ENCODE measurements at regions not wholly inside any gene's neighbourhood (a gene's known extent, or its start where the extent isn't known, plus 50 kb on each side); places are given as distances from the start of the nearest gene placed in this dataset.

DNA sequence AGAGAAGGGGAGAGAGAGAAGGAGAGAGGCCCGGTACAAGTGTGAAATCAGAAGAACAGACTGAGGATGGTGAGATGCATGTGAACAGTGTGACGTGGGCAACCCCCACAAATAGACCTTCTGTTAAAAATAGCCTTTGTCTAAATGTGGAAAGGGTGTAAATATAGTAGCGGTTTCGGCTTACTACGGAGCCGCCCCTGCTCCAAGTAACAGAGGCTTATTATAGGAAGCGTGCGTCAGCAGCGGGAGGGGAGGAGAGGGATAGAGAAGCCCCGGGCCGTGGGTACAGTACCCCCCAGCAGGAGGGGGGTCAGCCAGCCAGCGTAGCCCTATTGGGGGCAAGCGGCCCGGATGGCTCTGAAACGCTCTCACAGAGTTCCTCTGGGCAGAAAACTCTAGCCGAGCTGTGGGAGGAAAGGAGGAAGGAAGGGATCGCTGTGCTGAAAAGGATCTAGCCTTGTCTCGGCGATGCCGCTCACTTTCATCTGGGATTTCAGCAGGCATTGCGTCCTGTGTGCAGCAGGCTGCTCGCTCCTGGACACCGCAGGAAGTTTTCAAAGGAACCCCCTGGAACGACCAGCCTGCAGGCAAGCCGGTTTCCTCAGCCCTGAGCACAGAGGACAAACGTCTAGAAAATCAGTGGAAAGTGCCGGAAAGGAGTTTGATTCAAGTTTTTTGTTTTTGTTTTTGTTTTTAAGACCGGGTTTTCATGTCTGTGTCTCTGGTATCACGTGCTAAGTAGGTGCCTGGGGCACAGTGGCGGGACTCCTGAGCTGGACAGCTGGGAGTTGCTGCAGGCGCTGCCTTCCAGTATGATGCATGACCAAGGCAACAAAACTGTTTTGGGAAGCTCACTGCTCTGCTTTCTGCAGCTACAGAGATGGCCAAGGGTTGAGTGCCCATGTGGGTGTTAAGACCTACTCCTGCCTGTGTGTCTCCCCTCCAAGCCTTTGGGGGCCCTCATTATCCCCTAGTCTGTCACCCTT lies 146.6 kb downstream of the SEC61B start:
- DNase-seq: no peak

DNA sequence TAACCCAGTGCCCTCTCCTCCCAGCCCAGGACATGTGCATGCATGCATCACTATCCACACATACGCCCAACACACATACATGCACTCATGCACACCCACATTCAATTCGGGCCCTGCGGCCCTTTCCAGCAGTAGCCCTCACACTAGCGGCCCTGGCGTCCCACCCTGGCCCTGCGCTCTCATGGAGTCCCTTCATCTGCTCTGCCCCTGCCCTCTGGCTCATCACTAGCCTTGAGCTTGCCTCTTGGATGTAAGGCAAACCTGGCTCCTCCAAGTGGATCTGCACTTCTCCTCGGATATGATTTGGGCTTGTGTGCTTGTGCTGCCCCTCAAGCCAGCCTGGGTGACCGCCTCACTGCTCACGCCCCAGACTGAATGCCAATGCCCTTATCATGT lies 147.2 kb downstream of the SEC61B start:
- DNase-seq: no peak

DNA sequence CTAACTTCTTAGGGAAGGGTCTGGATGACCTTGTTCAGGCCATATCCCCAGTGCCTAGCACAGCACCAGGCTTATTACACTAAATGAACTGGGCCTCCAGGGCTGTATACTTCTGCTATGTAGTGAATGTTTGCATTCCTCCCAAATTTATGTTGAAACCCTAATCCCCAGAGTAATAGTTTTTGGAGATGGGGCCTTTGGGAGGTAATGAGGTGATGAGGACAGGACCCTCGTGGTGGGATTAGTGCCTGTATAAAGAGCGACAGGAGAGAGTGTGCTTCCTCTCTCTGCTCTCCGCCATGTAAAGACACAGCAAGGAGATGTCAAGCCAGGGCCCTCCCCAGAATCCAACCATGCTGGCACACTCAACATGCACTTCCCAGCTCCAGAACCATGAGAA lies 148.3 kb downstream of the SEC61B start:
- no peak for DNase-seq

DNA sequence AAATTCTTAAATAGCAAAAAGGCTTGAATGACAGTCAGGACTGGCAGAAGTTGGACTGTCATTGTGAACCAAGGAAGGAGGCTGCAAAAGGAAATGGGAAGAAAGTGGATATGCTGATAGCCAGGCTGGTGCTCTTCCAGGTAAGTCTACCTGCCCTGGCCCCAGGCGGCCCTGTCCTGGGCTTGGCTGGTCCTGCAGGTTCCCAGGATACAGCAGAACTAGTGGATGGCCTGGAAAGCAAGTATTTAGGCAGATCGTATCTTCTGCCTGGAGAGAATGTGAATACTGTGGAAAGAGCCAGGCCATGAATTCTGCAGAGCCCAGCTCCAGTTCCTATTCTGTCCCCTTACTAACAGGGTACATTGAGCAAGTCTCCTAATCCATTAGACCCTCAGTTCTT lies 149.3 kb downstream of the SEC61B start:
- DNase-seq: no peak

DNA sequence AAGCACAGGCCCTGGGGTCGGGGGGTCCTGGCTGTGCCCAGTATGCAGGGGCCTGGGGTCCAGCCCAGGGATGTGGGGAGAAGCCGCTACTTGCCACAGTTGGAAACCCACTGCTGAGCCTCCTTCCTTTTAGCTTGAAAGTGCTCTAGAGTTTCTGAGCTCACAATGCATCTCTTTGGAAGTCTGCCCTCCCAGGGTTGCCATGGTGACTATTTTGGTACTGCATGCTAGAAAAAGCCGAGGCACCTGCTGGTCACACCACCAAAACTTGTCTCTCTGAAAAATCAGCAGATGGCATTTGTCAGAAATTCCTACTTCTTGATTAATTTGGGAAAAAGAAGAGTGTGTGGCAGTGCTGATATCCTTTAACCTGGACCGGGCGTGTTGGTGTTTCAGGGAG lies 151.8 kb downstream of the SEC61B start:
- DNase-seq: no peak

DNA sequence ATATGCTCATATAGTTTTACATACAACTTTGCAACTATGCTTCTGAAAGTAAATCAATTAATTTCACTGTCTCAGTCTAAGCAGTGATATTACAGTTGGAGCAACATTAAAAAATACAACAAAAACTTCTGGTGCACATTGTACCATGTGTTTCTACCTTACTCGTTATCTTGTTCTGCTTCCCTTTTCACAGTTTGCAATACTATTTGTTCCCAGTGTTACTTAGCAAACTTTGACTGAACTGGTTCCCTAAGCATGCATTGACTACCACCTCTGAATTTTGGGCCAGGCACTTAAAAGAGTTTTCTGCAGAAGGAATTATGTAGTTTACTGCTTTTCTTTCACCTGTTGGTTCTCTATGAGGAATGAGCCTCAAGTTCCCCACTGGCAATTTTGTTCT lies 152.7 kb downstream of the SEC61B start:
- DNase-seq: no peak

DNA sequence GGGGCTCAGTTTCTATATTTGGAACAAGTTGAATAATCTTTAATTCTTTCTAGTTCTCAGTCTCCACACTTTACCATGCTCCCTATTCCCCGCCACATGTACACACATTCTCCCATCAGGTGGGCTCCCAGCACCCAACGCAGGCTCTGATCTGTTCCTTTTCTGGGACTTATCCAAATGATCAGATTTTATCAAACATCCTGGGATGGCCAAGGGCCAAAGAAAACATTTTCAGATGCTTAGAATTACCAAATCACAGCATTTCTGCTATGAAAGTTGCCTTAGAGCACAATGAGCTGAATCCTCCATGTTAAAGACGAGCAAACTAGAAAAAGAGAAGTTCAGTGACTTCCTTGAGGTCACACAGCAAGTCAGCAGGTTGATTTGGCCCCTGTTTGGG lies 153.4 kb downstream of the SEC61B start:
- no peak for DNase-seq

DNA sequence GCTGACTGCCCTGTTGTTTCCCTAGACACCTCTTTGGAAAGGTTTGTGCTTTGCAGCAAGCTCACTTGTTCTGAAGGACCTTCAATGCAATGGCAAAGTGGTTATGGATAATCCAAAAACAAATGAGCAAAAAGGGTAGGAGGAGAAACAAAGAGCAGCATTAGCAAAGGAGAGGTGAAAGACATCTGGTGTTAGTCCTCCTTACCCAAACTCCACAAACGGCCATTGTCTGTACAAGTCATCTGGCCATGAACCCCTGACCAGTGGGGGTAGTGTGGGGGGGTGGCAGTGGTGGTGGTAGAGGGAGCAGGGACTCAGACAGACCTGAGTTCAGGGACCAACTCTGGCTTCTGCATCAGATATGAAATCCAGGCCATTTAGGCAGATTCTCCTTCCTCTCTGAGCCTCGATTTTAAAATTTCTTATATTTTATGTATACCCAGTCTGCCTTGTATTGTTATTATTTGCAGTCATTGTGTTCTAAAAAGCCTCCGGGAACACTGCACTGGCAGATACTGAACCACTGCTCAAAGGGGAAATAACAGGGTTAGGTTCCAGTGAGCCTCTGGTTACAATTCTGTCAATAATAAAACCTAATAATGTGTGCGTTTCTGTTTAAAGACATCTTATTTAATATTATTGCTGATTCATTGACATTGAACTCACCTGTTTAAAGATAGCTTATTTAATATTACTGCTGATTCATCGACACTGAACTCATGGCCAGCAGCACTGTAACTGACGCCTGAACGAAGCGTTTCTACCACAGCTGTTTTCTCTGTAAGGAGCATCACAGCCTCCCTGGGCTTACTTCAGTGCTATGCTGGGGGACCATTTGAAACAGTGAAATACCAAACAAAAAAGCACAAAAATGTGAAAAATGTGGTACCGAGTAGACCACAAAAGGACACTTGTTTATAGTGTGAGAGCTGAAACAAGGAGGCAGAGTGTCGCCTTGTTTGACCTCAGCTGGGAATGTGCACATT lies 156.0 kb downstream of the SEC61B start:
- DNase-seq: no peak

DNA sequence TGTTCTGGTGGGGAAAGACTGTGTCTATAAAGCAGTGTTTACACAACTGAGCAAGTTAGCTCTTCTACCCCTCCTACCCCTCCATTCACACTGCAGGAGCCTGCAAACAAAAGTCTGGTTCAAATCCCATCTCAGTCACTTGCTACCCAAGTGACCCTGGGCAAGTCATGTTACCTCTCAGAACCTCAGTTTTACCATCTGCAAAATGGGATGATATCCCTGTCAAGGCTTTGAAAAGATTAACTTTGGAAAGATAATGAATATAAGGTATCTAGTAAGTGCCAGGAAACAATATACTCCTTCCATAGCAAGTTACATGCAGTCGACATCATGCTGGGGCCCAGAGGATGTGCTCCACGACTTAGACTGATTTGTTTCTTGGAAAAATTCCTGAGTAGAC lies 161.5 kb downstream of the SEC61B start:
- DNase-seq: no peak

DNA sequence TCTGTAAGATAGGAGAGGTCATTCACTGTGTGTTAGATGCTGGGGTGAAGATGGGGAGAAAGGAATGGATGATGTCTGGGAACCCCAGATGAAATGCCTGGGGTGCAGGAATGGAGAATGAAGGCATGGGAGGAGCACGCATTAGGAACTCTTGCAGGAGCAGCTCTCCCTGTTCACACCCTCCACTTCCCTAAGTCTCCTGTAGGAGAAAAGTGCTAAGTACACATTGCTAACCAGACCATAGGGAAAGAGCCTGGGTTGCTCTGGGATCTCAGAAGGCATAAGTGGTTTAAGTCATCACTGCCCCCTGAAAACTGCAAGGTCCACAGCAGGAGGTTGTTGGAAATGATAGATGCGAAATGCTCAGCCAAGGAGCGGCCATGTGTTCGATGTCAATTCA lies 163.1 kb downstream of the SEC61B start:
- no peak for DNase-seq

DNA sequence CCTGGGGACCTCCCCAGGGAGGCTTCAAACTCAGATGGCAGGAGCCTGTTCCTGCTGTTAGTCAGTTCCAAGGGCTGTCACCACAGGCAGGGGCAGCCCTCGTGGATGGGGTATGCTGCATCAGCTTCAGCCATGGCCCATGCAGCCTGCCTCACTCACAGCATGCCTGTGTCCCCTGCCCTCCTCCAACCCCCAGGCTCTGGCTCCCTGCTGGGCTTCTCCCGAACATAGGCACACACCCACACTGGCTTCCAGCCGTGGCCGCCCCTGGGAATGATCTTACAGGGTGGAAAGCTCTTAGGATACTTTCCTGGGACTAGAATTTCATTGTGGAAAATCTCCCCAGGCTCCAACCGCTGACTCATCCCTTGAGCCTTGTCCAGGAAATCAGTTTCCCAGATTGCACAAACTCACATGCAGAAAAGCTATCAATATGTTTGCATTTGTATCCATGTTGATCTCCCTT lies 163.8 kb downstream of the SEC61B start:
- DNase-seq: no peak

DNA sequence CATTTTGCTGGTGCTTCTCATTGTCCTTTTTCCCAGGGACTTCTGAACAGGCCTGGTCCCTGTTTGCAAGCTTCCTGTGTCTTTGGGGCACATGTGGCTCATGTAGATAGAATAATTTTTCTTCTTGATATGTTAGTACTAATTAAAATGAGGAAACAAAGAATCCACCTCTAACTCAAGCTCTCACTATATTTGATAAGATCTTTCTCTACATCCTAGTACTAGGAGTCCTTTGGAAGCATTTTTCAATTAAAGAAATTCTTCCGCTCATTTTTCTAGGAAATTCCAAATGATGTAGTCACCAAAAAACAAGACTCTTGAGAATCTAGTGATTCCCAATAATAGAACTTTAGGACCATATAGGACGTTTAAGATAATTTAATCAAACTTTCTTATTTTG lies 165.3 kb downstream of the SEC61B start:
- no peak for DNase-seq

DNA sequence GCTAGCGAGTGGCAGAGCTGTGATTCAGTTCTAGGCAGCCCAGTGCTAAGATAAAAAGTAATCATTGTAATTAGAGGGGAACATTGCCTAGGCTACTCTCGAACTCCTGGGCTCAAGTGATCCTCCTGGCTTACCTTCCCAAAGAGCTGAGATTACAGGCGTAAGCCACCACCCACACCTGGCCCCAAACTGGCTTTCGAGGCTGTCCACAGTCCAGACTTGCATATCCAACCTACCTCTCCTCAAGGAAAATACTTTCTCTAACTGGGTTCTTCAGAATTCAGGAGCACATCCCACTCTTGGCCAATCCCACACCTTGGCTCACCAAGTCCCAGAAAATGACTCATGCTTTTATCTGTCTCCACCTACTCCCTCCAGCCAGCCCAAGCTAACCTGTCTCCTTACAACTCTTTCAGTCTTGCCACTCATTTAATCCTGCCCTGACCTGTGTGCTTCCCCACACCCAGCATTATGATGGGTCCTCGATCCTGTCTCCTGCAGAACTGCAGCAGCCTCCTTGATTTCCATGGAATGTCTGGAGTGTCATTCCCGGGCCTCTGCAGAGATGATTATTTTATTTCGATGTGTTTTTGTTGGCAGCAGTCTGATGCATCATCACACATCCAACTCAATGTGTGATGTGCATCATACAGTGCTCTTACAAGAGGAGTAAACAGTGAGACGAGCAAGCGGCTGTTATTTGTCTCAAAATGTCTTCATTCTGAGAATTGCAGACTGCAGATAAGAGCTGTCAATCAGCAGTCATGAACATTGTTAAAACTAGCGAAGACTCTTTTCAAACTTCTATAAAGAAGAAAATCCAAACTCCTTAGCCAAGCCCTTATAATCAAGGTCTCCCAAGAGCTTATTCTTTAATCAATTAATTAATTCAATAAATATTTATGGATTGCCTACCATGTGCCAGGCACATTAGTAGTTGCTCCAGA lies 167.3 kb downstream of the SEC61B start:
- no peak for DNase-seq

DNA sequence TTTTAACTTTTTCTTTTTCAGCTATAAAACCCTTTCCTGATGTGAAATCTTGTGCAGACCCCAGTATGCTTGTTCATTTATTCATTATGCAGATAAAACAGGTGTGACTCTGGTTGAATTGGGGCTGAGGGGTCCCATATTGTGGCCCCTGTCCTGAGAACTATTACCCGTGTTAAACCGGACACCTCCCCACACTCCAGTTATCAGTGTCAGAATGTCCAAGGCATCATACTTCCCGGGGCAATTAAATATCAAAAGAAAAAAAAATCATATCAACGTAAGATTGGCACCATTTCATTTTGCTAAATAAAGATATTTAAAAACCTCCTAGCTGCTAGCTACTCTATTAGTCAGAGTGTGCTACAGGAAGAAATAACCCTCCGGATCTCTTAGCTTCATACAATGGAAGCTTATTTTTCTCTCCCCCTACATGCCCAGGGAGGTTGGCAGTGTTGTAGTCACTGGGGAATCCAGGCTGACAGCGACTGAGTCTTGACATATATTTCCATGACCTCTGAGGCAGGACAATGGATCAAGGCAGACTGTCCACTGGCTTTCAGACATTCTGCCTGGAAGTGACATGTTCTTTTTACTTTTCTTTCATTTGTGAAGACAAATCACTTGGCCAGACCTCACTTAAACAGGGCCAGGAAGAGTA lies 170.0 kb downstream of the SEC61B start:
- no peak for DNase-seq

DNA sequence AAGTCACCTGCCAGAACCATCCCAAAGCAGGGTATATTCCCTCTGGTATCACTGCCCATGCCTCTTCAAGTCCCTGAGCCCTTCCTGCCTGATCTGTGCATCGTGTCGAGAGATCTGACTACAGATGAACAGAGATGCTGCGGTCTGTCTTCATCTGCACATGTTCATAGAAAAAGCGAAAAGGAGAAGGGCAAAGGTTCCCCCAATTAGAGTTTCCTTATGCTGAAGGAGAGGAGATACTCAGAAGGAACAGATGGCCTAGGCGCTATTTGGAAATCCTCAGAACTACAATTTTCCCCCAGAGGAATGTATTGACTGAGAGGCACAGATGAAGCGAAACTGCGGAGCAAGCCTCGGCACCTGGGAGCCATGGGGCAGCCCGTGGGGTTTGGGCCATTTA lies 170.9 kb downstream of the SEC61B start:
- no peak for DNase-seq

DNA sequence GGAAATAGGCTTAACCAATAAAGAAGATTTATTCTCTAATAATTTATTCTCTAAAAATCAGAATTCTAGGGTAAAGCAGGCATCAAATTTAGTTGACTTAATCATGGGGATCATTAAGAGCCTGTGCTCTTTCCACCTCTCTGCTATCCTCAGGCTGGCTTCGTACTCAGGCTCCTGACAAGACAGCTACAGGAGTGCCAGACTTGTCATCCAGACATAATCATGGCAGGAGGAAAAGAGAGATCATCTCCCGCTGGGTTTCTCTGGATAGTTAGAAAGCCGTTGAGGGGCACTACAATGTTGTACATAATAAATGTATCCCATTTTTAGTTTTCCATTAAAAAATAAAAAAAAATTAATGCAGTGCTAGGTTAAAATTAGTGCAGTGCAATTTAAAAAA lies 171.9 kb downstream of the SEC61B start:
- no peak for DNase-seq

DNA sequence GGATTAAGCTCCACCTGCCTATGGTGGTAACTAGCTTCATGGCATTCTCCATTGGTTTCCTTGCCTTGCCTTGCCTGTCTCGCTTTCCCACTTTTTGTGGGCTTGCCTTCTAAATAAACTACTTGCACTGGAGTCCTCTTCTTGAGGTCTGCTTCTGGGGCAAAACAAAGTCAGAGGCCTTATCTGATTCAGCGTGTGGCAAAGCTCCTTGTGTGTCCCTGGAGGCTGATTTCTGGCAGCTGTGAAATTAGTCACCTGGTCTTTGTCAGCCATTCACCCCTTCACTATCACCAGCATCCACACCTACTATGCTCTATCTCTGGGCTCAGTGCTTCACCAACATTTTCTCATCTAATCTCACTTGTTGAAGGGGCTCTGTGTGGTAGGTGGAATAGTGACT lies 176.2 kb downstream of the SEC61B start:
- no peak for DNase-seq

DNA sequence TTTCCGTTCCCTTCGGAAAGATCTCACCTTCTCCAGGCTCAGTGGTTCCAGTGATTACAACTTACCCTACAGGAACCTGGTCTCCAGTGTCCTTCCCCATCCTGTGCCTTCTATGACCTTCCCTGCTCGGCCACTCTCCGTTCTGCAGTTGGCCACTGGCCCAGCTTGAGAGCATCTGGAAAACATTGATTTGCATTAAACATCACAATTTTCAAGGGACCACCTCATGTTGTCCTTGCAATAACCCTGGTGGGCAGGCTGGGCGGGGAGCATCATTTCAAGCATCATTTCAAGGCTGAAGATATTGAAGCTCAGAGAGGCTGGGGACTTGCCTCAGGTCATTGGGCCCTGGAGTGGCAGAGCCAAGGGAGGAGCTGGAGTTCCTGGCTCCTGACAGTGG lies 177.4 kb downstream of the SEC61B start:
- no peak for DNase-seq

DNA sequence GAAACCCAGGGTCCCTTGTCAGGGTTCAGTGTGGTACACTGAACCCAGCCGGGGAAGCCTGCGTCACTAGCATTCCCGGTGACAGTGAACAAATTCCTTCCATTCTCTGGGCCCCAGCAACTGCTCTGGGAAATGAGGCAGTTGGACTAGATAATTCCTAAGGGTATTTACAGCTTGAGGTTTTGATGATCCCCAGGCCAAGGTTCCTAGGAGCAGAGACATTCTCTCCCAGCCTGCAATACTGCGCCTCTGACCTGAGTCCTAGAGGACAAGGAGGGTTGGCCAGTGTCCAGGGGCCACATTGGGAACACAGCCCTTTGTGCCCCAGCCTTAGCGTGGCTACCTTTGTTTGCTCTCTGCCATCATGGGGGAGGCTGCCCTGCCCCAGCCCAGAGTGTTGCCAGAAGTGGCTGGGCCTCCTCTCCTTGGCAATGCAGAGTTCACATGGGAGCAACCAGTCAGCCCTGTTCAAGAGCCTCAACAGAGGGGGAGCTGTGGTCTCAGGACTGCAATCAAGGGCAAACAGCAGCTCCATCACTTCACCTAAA lies 178.2 kb downstream of the SEC61B start:
- no peak for DNase-seq

DNA sequence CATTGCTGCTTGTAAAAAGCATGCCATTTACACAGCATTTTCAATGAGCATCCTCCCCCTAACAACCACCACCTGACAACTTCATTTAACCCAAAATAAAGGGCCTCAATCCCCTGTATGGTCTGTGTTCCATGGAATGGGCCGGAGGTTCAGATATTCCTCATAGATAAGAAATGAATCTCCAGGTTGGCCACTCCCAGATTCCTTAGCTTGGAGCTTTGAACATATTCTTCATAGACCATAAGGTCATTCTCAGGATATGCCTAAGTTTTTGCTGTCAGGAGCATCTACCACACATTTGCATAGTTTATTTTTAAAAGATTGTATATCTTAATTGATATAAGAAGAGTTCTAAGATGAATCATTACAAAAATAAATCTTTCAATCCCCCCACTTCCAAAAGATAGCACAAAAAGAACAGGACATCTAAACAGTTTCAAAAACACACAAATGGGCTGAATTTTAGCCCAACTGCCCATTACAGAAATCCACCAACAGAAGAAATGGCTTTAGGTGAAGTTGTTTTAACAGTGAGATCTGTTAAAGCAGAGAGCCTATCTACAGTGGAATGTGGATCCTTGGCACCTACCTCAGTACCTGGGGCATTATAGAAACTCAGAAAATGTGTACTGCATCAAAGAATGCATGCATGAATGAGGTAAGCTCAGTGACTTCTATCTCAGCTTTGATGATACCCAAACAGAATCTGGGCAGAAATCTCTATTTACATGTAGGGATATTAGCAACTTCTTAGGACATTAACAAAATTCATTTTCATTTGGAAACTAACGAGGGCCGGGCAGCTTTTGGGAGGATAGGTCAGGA lies 179.8 kb downstream of the SEC61B start:
- DNase-seq: no peak

DNA sequence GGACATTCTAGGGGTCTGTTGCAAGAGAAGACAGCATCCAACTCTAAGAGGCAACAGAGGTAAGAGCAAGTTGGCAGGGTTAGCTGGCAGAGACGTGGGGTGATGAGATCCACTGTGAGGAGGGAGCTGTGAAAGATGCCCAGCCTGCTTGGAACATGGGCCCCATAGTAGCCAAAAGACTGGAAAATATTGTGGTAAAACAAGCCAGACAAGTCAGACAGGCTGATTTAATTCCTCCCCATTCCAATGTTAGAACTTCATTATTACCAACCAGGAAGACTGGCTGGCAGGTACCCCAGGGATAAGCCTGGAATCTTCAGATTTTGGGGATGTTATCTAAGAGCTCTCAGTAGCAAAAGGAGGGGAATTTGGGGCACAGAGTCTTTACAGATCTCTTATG lies 181.3 kb downstream of the SEC61B start:
- DNase-seq: no peak
